Neural progenitor cell (in vitro differentiated cells): ENCODE measurements at regions not wholly inside any gene's neighbourhood (a gene's known extent, or its start where the extent isn't known, plus 50 kb on each side); places are given as distances from the start of the nearest gene placed in this dataset.

ENCODE experiments used
- DNase-seq: peaks from one replicate; pipeline ENCODE4 v3.0.0-alpha.2; 2016; ENCODE audit warnings: low spot score
- H2AFZ ChIP-seq: fragments of 200-600 bp; sonication (generic); replicated peaks from 2 replicates; pipeline ENCODE4 v1.6.1; 2016; ENCODE audit warnings: antibody characterized with exemption
- H3F3A ChIP-seq: fragments of 200-600 bp; sonication (generic); 2 replicates; pipeline ENCODE4 v1.6.1; 2016; ENCODE audit warnings: antibody characterized with exemption, low read depth
- H3K27ac ChIP-seq: fragments of 200-600 bp; sonication (generic); 2 replicates; pipeline ENCODE4 v1.5.1; 2016; ENCODE audit warnings: mild to moderate bottlenecking
- H3K27me3 ChIP-seq: fragments of 200-600 bp; sonication (generic); 2 replicates; pipeline ENCODE4 v1.6.1; 2016; ENCODE audit warnings: mild to moderate bottlenecking, moderate library complexity
- H3K36me3 ChIP-seq: fragments of 200-600 bp; sonication (generic); 2 replicates; pipeline ENCODE4 v1.5.1; 2016
- H3K4me1 ChIP-seq: fragments of 200-600 bp; sonication (generic); 2 replicates; pipeline ENCODE4 v1.6.1; 2016; ENCODE audit warnings: mixed run types
- H3K4me2 ChIP-seq: fragments of 200-600 bp; sonication (generic); 2 replicates; pipeline ENCODE4 v1.6.1; 2016
- H3K4me3 ChIP-seq: fragments of 200-600 bp; sonication (generic); 2 replicates; pipeline ENCODE4 v1.5.1; 2016
- H3K79me2 ChIP-seq: fragments of 200-600 bp; sonication (generic); 2 replicates; pipeline ENCODE4 v1.6.1; 2016; ENCODE audit warnings: low read depth
- H3K9ac ChIP-seq: fragments of 200-600 bp; sonication (generic); 2 replicates; pipeline ENCODE4 v1.6.1; 2016
- H3K9me3 ChIP-seq: fragments of 200-600 bp; sonication (generic); 2 replicates; pipeline ENCODE4 v1.5.1; 2016; ENCODE audit warnings: low read depth
- H4K20me1 ChIP-seq: fragments of 200-600 bp; sonication (generic); 2 replicates; pipeline ENCODE4 v1.6.1; 2016; ENCODE audit warnings: low read depth
- H3K27ac Mint-ChIP-seq: 3 replicates; pipeline ENCODE4 v1.8.0; 2021; ENCODE audit warnings: mixed read lengths
- H3K27me3 Mint-ChIP-seq: 2 replicates; pipeline ENCODE4 v1.8.0; 2022; ENCODE audit warnings: low read depth, mild to moderate bottlenecking, inconsistent platforms, moderate library complexity, mixed read lengths; ENCODE audit not compliant: insufficient read depth
- H3K36me3 Mint-ChIP-seq: 3 replicates; pipeline ENCODE4 v1.8.0; 2021; ENCODE audit warnings: mixed read lengths
- H3K4me1 Mint-ChIP-seq: 3 replicates; pipeline ENCODE4 v1.8.0; 2021; ENCODE audit warnings: mixed read lengths
- H3K4me3 Mint-ChIP-seq: 3 replicates; pipeline ENCODE4 v1.8.0; 2021; ENCODE audit warnings: mild to moderate bottlenecking, moderate library complexity, mixed read lengths
- H3K9me3 Mint-ChIP-seq: 3 replicates; pipeline ENCODE4 v1.8.0; 2020; ENCODE audit warnings: mixed read lengths
- EZH2 ChIP-seq: fragments of 200-600 bp; sonication (generic); IDR thresholded peaks from 2 replicates; pipeline ENCODE4 v1.6.1; 2017; ENCODE audit warnings: antibody characterized with exemption, mild to moderate bottlenecking, moderate library complexity
- EZH2phosphoT487 ChIP-seq: fragments of 200-600 bp; sonication (generic); IDR thresholded peaks from 2 replicates; pipeline ENCODE4 v1.6.1; 2017; ENCODE audit warnings: antibody characterized with exemption
- TF ChIP-seq, protein P1 (sequence below): fragments of 200-600 bp; sonication (generic); IDR thresholded peaks from 2 replicates; pipeline ENCODE4 v1.5.1; 2017; ENCODE audit warnings: antibody characterized with exemption, mild to moderate bottlenecking

DNA sequence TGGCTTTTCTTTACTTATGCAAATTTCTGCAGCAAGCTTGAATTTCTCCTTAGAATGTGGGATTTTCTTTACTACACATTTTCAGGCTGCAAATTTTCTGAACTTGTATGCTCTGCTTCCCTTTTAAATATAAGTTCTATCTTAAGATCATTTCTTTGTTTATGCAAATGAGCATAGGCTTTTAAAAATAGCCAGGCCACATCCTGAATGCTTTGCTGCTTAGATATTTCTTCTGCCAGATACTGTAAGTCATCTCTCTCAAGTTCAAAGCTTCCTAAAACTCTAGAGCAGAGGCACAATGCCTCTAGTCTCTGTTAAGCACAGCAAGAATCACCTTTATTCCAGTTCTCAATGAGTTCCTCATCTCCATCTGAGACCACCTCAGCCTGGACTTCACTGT lies 685.9 kb upstream of the LRRC4C start:
- Histone ChIP-seq H2AFZ (no peak overlapping the region), H4K20me1 (no peaks in the 10 kb centered on the region), H3K79me2 (no peaks in the 10 kb centered on the region), H3K4me1 (no peaks in the 10 kb centered on the region), H3K36me3 (no peaks in the 10 kb centered on the region), H3K27me3 (no peaks in the 10 kb centered on the region), H3K27ac (no peak overlapping the region), H3K9ac (no peak overlapping the region), H3K4me2 (no peak overlapping the region), H3F3A (no peaks in the 10 kb centered on the region), H3K9me3 (no peaks in the 10 kb centered on the region), H3K4me3 (no peak overlapping the region)
- H3K4me1 Mint-ChIP-seq = no peaks in the 10 kb centered on the region
- no peaks in the 10 kb centered on the region for H3K27me3 Mint-ChIP-seq
- no peak overlapping the region for H3K27ac Mint-ChIP-seq
- no peak for DNase-seq
- no peak for TF ChIP-seq EZH2
- peaks cover 4% of the 10 kb centered on the region for H3K36me3 Mint-ChIP-seq
- peaks cover 19% of the 10 kb centered on the region for H3K9me3 Mint-ChIP-seq
- no peak overlapping the region for H3K4me3 Mint-ChIP-seq

- H3K79me2 ChIP-seq = no peaks in the 10 kb centered on the region
- TF ChIP-seq EZH2 (no peak), EZH2phosphoT487 (no peak)
- TF ChIP-seq, protein P1, sequence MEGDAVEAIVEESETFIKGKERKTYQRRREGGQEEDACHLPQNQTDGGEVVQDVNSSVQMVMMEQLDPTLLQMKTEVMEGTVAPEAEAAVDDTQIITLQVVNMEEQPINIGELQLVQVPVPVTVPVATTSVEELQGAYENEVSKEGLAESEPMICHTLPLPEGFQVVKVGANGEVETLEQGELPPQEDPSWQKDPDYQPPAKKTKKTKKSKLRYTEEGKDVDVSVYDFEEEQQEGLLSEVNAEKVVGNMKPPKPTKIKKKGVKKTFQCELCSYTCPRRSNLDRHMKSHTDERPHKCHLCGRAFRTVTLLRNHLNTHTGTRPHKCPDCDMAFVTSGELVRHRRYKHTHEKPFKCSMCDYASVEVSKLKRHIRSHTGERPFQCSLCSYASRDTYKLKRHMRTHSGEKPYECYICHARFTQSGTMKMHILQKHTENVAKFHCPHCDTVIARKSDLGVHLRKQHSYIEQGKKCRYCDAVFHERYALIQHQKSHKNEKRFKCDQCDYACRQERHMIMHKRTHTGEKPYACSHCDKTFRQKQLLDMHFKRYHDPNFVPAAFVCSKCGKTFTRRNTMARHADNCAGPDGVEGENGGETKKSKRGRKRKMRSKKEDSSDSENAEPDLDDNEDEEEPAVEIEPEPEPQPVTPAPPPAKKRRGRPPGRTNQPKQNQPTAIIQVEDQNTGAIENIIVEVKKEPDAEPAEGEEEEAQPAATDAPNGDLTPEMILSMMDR = no peak
- no peaks in the 10 kb centered on the region for H3F3A ChIP-seq
- DNase-seq = no peak
- H3K4me1 ChIP-seq = no peaks in the 10 kb centered on the region
- no peaks in the 10 kb centered on the region for H4K20me1 ChIP-seq
- Mint-ChIP-seq H3K36me3 (no peaks in the 10 kb centered on the region), H3K27ac (no peak overlapping the region), H3K27me3 (no peaks in the 10 kb centered on the region), H3K4me1 (no peaks in the 10 kb centered on the region), H3K9me3 (peaks cover 6% of the 10 kb centered on the region), H3K4me3 (no peak overlapping the region)
- no peak overlapping the region for H3K4me3 ChIP-seq
- H3K27me3 ChIP-seq = no peaks in the 10 kb centered on the region
- H2AFZ ChIP-seq = no peak overlapping the region
- H3K4me2 ChIP-seq = no peak overlapping the region
- peaks cover 7% of the 10 kb centered on the region for H3K9me3 ChIP-seq
- H3K27ac ChIP-seq = no peak overlapping the region
- no peaks in the 10 kb centered on the region for H3K36me3 ChIP-seq
- H3K9ac ChIP-seq = no peak overlapping the region
These were observed 702.4 kb upstream of the LRRC4C start for GRCh38 chr11:42161886-42162285.

- Mint-ChIP-seq H3K4me1 (no peaks in the 10 kb centered on the region), H3K27me3 (no peaks in the 10 kb centered on the region), H3K9me3 (no peaks in the 10 kb centered on the region), H3K4me3 (no peak overlapping the region), H3K36me3 (no peaks in the 10 kb centered on the region), H3K27ac (no peak overlapping the region)
- Histone ChIP-seq H3K9me3 (peaks cover under 1% of the 10 kb centered on the region), H3K4me3 (no peak overlapping the region), H3K79me2 (no peaks in the 10 kb centered on the region), H3K4me2 (no peak overlapping the region), H4K20me1 (no peaks in the 10 kb centered on the region), H3K4me1 (no peaks in the 10 kb centered on the region), H3K27ac (no peak overlapping the region), H3K27me3 (no peaks in the 10 kb centered on the region), H3K9ac (no peak overlapping the region), H3F3A (no peaks in the 10 kb centered on the region), H3K36me3 (no peaks in the 10 kb centered on the region), H2AFZ (no peak overlapping the region)
- TF ChIP-seq, protein P1 = no peak
- no peak for TF ChIP-seq EZH2
- TF ChIP-seq EZH2phosphoT487 = no peak
- no peak for DNase-seq
These were observed 709.7 kb upstream of the LRRC4C start for GRCh38 chr11:42169191-42169590.

DNA sequence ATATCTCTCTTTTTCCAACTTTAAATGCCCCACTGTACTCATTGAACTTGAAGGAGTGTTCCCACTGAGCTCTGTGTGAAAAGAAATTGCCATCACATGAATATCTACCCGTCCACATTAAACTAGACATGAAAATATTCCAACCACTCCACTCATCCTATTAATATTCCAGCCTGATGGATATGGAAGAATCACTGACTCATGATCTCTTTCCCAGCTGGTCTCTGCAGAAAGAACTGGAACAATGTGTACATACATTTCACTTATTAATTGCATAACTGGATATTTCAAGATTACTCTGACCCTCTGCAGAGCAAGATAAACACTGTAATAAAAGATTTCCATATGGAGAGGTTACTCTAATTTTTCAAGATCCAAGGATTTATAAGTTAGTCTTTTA lies 711.1 kb upstream of the LRRC4C start:
- Histone ChIP-seq H3K36me3 (no peaks in the 10 kb centered on the region), H3K4me1 (no peaks in the 10 kb centered on the region), H3K9ac (no peak overlapping the region), H3K4me3 (no peak overlapping the region), H3K27me3 (no peaks in the 10 kb centered on the region), H3K79me2 (no peaks in the 10 kb centered on the region), H2AFZ (no peak overlapping the region), H3K4me2 (no peak overlapping the region), H3F3A (no peaks in the 10 kb centered on the region), H3K27ac (no peak overlapping the region), H3K9me3 (no peaks in the 10 kb centered on the region), H4K20me1 (no peaks in the 10 kb centered on the region)
- TF ChIP-seq, protein P1 = no peak
- no peak for TF ChIP-seq EZH2phosphoT487
- no peak for TF ChIP-seq EZH2
- Mint-ChIP-seq H3K4me1 (no peaks in the 10 kb centered on the region), H3K9me3 (no peaks in the 10 kb centered on the region), H3K36me3 (no peaks in the 10 kb centered on the region), H3K27ac (no peak overlapping the region), H3K4me3 (no peak overlapping the region), H3K27me3 (no peaks in the 10 kb centered on the region)
- DNase-seq = no peak
